OCI-LY7 (cell line): ENCODE measurements at regions not wholly inside any gene's neighbourhood (a gene's known extent, or its start where the extent isn't known, plus 50 kb on each side); places are given as distances from the start of the nearest gene placed in this dataset.

ENCODE experiments used
- BruUV-seq: library from RNA; stranded (reverse); fragments of 400-500 nt; replicated peaks from 2 replicates; lab custom pipeline; 2021; lab: Mats Ljungman, UMichigan
- CTCF ChIA-PET: fragments of 300-600 bp; sonication (Branson Sonifier 250); formaldehyde crosslinking; loops from one replicate; lab custom pipeline; 2022; ENCODE audit warnings: antibody characterized with exemption; ENCODE audit not compliant: unreplicated experiment; lab: Charles Lee
- POLR2A ChIA-PET: fragments of 300-600 bp; sonication (Branson Sonifier 250); formaldehyde crosslinking; loops from one replicate; lab custom pipeline; 2022; ENCODE audit warnings: antibody characterized with exemption; lab: Charles Lee
- DNase-seq: peaks from one replicate; pipeline ENCODE4 v3.0.0-alpha.2; 2015; ENCODE audit warnings: low spot score
- H2AFZ ChIP-seq: fragments of 200-600 bp; sonication (generic), shearing (Covaris generic); 2 replicates; pipeline ENCODE4 v1.6.1; 2014; ENCODE audit warnings: mild to moderate bottlenecking, antibody characterized with exemption, low read length, moderate library complexity
- H3K27ac ChIP-seq: fragments of 200-600 bp; sonication (generic); 2 replicates; pipeline ENCODE4 v1.5.1; 2014; ENCODE audit warnings: mixed run types, low read depth, mild to moderate bottlenecking, moderate library complexity, low read length, inconsistent platforms; ENCODE audit not compliant: poor library complexity, severe bottlenecking
- H3K36me3 ChIP-seq: fragments of 200-600 bp; sonication (generic); 2 replicates; pipeline ENCODE4 v1.6.1; 2014; ENCODE audit warnings: mild to moderate bottlenecking, antibody characterized with exemption, low read length, moderate library complexity, mixed read lengths; ENCODE audit not compliant: insufficient read depth
- H3K4me1 ChIP-seq: fragments of 200-600 bp; sonication (generic); 2 replicates; pipeline ENCODE4 v1.5.1; 2014; ENCODE audit warnings: mild to moderate bottlenecking, low read length; ENCODE audit not compliant: insufficient read depth, poor library complexity, severe bottlenecking
- H3K4me2 ChIP-seq: fragments of 200-600 bp; sonication (generic); 2 replicates; pipeline ENCODE4 v1.6.1; 2014; ENCODE audit warnings: mild to moderate bottlenecking, low read length
- H3K4me3 ChIP-seq: fragments of 200-600 bp; sonication (generic); 2 replicates; pipeline ENCODE4 v1.5.1; 2014; ENCODE audit warnings: mild to moderate bottlenecking, low read depth, low read length; ENCODE audit not compliant: poor library complexity, severe bottlenecking
- H3K79me2 ChIP-seq: fragments of 200-600 bp; sonication (generic); 2 replicates; pipeline ENCODE4 v1.6.1; 2016; ENCODE audit warnings: low read depth, mild to moderate bottlenecking, low read length, moderate library complexity, mixed read lengths; ENCODE audit not compliant: insufficient read depth
- H3K9me2 ChIP-seq: fragments of 200-600 bp; sonication (generic); 2 replicates; pipeline ENCODE4 v1.6.1; 2016; ENCODE audit warnings: mild to moderate bottlenecking, low read length, mixed read lengths; ENCODE audit not compliant: insufficient read depth
- H3K9me3 ChIP-seq: fragments of 200-600 bp; sonication (generic); 2 replicates; pipeline ENCODE4 v1.6.1; 2014; ENCODE audit warnings: mild to moderate bottlenecking, mixed run types, low read length, mixed read lengths
- H4K20me1 ChIP-seq: fragments of 200-600 bp; sonication (generic); 2 replicates; pipeline ENCODE4 v1.6.1; 2014; ENCODE audit warnings: mild to moderate bottlenecking, antibody characterized with exemption, low read length, moderate library complexity, mixed read lengths; ENCODE audit not compliant: insufficient read depth
- EZH2phosphoT487 ChIP-seq: fragments of 200-600 bp; sonication (generic); IDR thresholded peaks from 2 replicates; pipeline ENCODE4 v1.6.1; 2018; ENCODE audit warnings: low read depth, borderline replicate concordance, mild to moderate bottlenecking, mixed run types, antibody characterized with exemption, low read length, moderate library complexity, mixed read lengths
- intact Hi-C: fragments of 100-400 bp; cut with micrococcal nuclease; formaldehyde crosslinking; loops from one replicate; pipeline ENCODE4 v1.10.0; 2022; ENCODE audit not compliant: unreplicated experiment
- TF ChIP-seq, protein P1 (sequence below): fragments of 200-600 bp; sonication (generic); conservative IDR thresholded peaks from 2 replicates; pipeline ENCODE4 v1.5.1; 2014; ENCODE audit warnings: mild to moderate bottlenecking, antibody characterized with exemption, low read length, moderate library complexity, mixed read lengths

DNA sequence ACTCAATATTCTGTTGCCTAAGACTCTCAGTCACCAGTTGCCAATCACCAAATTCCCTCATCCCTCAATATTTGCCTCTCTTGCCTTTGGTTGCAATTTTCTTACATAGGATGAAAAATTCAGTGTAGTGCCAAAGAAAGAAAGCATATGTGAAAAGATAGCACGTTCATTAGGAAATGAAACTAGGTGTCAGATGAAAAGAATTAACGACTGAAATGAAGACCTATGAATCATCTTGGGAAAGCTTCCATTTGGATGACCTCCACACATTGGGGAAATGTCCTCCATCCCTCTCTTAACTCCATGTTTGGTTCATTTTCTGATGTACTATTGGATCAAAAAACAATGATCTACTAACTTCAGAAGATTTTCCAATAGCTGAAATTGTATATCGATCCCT, 145.1 kb upstream of the MEOX2 start:
- Histone ChIP-seq H3K4me2 (no peak overlapping the region), H4K20me1 (no peaks in the 10 kb centered on the region), H3K4me1 (no peaks in the 10 kb centered on the region), H3K9me2 (no peaks in the 10 kb centered on the region), H3K9me3 (no peaks in the 10 kb centered on the region), H3K36me3 (no peaks in the 10 kb centered on the region), H3K79me2 (no peaks in the 10 kb centered on the region), H3K27ac (no peak overlapping the region), H2AFZ (no peak overlapping the region), H3K4me3 (no peak overlapping the region)
- intact Hi-C loops: no loop called here
- CTCF ChIA-PET: no interaction called here
- no peak for DNase-seq
- POLR2A ChIA-PET: interaction anchor here (0.5 kb wide), 1 partner anchor 1712 kb away, joined by 3 read pairs; no protein-coding TSS in a partner anchor
- no TSS peak for BruUV-seq
- TF ChIP-seq, protein P1, sequence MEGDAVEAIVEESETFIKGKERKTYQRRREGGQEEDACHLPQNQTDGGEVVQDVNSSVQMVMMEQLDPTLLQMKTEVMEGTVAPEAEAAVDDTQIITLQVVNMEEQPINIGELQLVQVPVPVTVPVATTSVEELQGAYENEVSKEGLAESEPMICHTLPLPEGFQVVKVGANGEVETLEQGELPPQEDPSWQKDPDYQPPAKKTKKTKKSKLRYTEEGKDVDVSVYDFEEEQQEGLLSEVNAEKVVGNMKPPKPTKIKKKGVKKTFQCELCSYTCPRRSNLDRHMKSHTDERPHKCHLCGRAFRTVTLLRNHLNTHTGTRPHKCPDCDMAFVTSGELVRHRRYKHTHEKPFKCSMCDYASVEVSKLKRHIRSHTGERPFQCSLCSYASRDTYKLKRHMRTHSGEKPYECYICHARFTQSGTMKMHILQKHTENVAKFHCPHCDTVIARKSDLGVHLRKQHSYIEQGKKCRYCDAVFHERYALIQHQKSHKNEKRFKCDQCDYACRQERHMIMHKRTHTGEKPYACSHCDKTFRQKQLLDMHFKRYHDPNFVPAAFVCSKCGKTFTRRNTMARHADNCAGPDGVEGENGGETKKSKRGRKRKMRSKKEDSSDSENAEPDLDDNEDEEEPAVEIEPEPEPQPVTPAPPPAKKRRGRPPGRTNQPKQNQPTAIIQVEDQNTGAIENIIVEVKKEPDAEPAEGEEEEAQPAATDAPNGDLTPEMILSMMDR: no peak
- no peak for TF ChIP-seq EZH2phosphoT487

- CTCF ChIA-PET: no interaction called here
- Histone ChIP-seq H3K36me3 (no peaks in the 10 kb centered on the region), H4K20me1 (no peaks in the 10 kb centered on the region), H3K4me2 (no peak overlapping the region), H3K9me2 (no peaks in the 10 kb centered on the region), H3K79me2 (no peaks in the 10 kb centered on the region), H2AFZ (no peak overlapping the region), H3K4me3 (no peak overlapping the region), H3K27ac (no peak overlapping the region), H3K9me3 (no peaks in the 10 kb centered on the region), H3K4me1 (no peaks in the 10 kb centered on the region)
- intact Hi-C loops: no loop called here
- POLR2A ChIA-PET: no interaction called here
- no peak for DNase-seq
- TF ChIP-seq EZH2phosphoT487: no peak
- TF ChIP-seq, protein P1: no peak
- BruUV-seq: no TSS peak
Observed at GRCh38 chr7:15829691-15830090, 143.2 kb upstream of the MEOX2 start.

DNA sequence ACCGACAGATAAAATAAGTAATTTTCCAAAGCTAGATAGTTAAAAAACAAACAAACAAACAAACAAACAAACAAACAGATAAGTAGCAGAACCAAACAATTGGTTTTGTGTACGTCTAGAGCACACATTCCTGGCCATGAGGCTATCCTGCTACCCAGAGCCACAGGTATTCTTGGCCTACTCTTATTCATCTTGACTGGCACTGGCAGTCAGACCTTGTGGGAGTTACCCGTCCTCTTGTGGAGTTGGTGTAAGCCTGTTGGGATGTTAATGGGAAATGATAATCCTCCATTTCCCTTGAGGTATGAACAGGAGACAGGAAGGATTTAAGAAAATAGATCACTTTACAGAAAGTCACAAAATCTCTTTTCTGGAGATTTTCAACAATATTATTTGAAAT, 142.4 kb upstream of the MEOX2 start:
- Histone ChIP-seq H3K4me3 (no peak overlapping the region), H3K4me1 (no peaks in the 10 kb centered on the region), H3K79me2 (no peaks in the 10 kb centered on the region), H3K4me2 (no peak overlapping the region), H3K9me2 (no peaks in the 10 kb centered on the region), H3K27ac (no peak overlapping the region), H2AFZ (no peak overlapping the region), H3K36me3 (no peaks in the 10 kb centered on the region), H4K20me1 (no peaks in the 10 kb centered on the region), H3K9me3 (no peaks in the 10 kb centered on the region)
- TF ChIP-seq, protein P1: no peak
- no peak for TF ChIP-seq EZH2phosphoT487
- intact Hi-C loops: no loop called here
- no peak for DNase-seq
- CTCF ChIA-PET: no interaction called here
- POLR2A ChIA-PET: interaction anchor here (0.6 kb wide), 1 partner anchor 48 kb away, joined by 3 read pairs; no protein-coding TSS in a partner anchor
- BruUV-seq: no TSS peak
